KMS-11 (cell line): ENCODE measurements at regions not wholly inside any gene's neighbourhood (a gene's known extent, or its start where the extent isn't known, plus 50 kb on each side); places are given as distances from the start of the nearest gene placed in this dataset.

ENCODE experiments used
- H2AFZ ChIP-seq: fragments of 200-600 bp; sonication (generic); 2 replicates; pipeline ENCODE4 v1.6.1; 2016; ENCODE audit warnings: antibody characterized with exemption, mixed run types, low read depth
- H3K27ac ChIP-seq: fragments of 200-600 bp; sonication (generic); 2 replicates; pipeline ENCODE4 v1.6.1; 2016; ENCODE audit warnings: mild to moderate bottlenecking, mixed run types
- H3K27me3 ChIP-seq: fragments of 200-600 bp; sonication (generic); 2 replicates; pipeline ENCODE4 v1.6.1; 2017; ENCODE audit warnings: mild to moderate bottlenecking, low read depth, mixed run types, moderate library complexity; ENCODE audit not compliant: insufficient read depth
- H3K36me3 ChIP-seq: fragments of 200-600 bp; sonication (generic); 2 replicates; pipeline ENCODE4 v1.6.1; 2017; ENCODE audit warnings: mild to moderate bottlenecking, mixed run types; ENCODE audit not compliant: insufficient read depth
- H3K4me1 ChIP-seq: fragments of 200-600 bp; sonication (generic); 2 replicates; pipeline ENCODE4 v1.6.1; 2016; ENCODE audit warnings: mild to moderate bottlenecking, low read depth, mixed run types; ENCODE audit not compliant: poor library complexity, severe bottlenecking
- H3K4me2 ChIP-seq: fragments of 200-600 bp; sonication (generic); 2 replicates; pipeline ENCODE4 v1.7.0; 2016; ENCODE audit warnings: mild to moderate bottlenecking, mixed run types
- H3K4me3 ChIP-seq: fragments of 200-600 bp; sonication (generic); IDR thresholded peaks from 2 replicates; pipeline ENCODE4 v1.6.1; 2017; ENCODE audit warnings: low read depth, low read length, mixed read lengths; ENCODE audit not compliant: insufficient read depth
- H3K79me2 ChIP-seq: fragments of 200-600 bp; sonication (generic); 2 replicates; pipeline ENCODE4 v1.6.1; 2016; ENCODE audit warnings: low read depth, mixed run types; ENCODE audit not compliant: insufficient read depth
- H3K9ac ChIP-seq: fragments of 200-600 bp; sonication (generic); 2 replicates; pipeline ENCODE4 v1.6.1; 2016; ENCODE audit warnings: mild to moderate bottlenecking, mixed run types
- H4K20me1 ChIP-seq: fragments of 200-600 bp; sonication (generic); 2 replicates; pipeline ENCODE4 v1.6.1; 2016; ENCODE audit warnings: mild to moderate bottlenecking, mixed run types; ENCODE audit not compliant: insufficient read depth
- TF ChIP-seq, protein P1 (sequence below): fragments of 200-600 bp; sonication (generic); conservative IDR thresholded peaks from 2 replicates; pipeline ENCODE4 v1.6.1; 2017; ENCODE audit warnings: low read depth, mild to moderate bottlenecking, antibody characterized with exemption, low read length, moderate library complexity, mixed read lengths

- no peaks in the 10 kb centered on the region for H3K79me2 ChIP-seq
- TF ChIP-seq, protein P1, sequence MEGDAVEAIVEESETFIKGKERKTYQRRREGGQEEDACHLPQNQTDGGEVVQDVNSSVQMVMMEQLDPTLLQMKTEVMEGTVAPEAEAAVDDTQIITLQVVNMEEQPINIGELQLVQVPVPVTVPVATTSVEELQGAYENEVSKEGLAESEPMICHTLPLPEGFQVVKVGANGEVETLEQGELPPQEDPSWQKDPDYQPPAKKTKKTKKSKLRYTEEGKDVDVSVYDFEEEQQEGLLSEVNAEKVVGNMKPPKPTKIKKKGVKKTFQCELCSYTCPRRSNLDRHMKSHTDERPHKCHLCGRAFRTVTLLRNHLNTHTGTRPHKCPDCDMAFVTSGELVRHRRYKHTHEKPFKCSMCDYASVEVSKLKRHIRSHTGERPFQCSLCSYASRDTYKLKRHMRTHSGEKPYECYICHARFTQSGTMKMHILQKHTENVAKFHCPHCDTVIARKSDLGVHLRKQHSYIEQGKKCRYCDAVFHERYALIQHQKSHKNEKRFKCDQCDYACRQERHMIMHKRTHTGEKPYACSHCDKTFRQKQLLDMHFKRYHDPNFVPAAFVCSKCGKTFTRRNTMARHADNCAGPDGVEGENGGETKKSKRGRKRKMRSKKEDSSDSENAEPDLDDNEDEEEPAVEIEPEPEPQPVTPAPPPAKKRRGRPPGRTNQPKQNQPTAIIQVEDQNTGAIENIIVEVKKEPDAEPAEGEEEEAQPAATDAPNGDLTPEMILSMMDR, result no peak
- no peak overlapping the region for H3K27ac ChIP-seq
- H4K20me1 ChIP-seq, result no peaks in the 10 kb centered on the region
- no peaks in the 10 kb centered on the region for H3K4me1 ChIP-seq
- no peaks in the 10 kb centered on the region for H3K36me3 ChIP-seq
- H3K9ac ChIP-seq, result no peak overlapping the region
- no peak overlapping the region for H3K4me3 ChIP-seq
- no peak overlapping the region for H3K4me2 ChIP-seq
- no peak overlapping the region for H2AFZ ChIP-seq
- H3K27me3 ChIP-seq, result no peaks in the 10 kb centered on the region
Observed at GRCh38 chr7:51774178-51774577, 457.6 kb upstream of the COBL start.

- Histone ChIP-seq H3K27me3 (no peaks in the 10 kb centered on the region), H4K20me1 (no peaks in the 10 kb centered on the region), H3K9ac (no peak overlapping the region), H3K36me3 (no peaks in the 10 kb centered on the region), H3K79me2 (no peaks in the 10 kb centered on the region), H3K27ac (no peak overlapping the region), H3K4me2 (no peak overlapping the region), H3K4me3 (no peak overlapping the region), H3K4me1 (no peaks in the 10 kb centered on the region), H2AFZ (no peak overlapping the region)
- TF ChIP-seq, protein P1, result no peak
Observed at GRCh38 chr7:51772190-51772589, 455.6 kb upstream of the COBL start.

GRCh38 chr7:51764976-51765375, 448.4 kb upstream of the COBL start:
- Histone ChIP-seq H3K4me2 (no peak overlapping the region), H2AFZ (no peak overlapping the region), H3K27me3 (no peaks in the 10 kb centered on the region), H4K20me1 (no peaks in the 10 kb centered on the region), H3K4me1 (no peaks in the 10 kb centered on the region), H3K4me3 (no peak overlapping the region), H3K27ac (no peak overlapping the region), H3K9ac (no peak overlapping the region), H3K79me2 (no peaks in the 10 kb centered on the region), H3K36me3 (no peaks in the 10 kb centered on the region)
- TF ChIP-seq, protein P1, result no peak

DNA sequence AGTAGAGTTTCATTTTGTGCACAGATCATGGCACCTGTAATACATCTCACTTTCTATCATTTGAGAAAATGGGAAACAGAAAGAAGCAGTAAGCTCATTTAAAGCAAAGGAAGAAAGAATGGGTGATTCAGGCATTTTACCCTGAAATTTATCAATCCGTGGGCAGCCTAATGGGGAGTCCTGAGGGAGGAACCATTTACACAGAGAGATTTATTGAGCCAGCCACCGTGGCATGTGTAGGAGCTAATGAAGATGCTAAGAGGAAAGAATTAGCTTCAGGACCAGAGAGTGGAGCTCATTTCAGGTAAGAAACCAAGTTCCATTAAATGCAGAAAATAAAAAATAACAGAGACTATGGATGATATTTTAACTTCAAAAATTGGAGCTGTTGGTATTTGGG, 443.4 kb upstream of the COBL start:
- no peaks in the 10 kb centered on the region for H3K36me3 ChIP-seq
- no peak overlapping the region for H3K4me3 ChIP-seq
- H2AFZ ChIP-seq, result no peak overlapping the region
- no peaks in the 10 kb centered on the region for H3K27me3 ChIP-seq
- H3K4me1 ChIP-seq, result no peaks in the 10 kb centered on the region
- no peaks in the 10 kb centered on the region for H4K20me1 ChIP-seq
- TF ChIP-seq, protein P1, result no peak
- no peak overlapping the region for H3K27ac ChIP-seq
- H3K9ac ChIP-seq, result no peak overlapping the region
- no peak overlapping the region for H3K4me2 ChIP-seq
- no peaks in the 10 kb centered on the region for H3K79me2 ChIP-seq

GRCh38 chr7:51757960-51758359, 441.4 kb upstream of the COBL start:
- H2AFZ ChIP-seq, result no peak overlapping the region
- no peaks in the 10 kb centered on the region for H3K27me3 ChIP-seq
- no peaks in the 10 kb centered on the region for H3K79me2 ChIP-seq
- H3K27ac ChIP-seq, result no peak overlapping the region
- H3K36me3 ChIP-seq, result no peaks in the 10 kb centered on the region
- H4K20me1 ChIP-seq, result no peaks in the 10 kb centered on the region
- H3K4me1 ChIP-seq, result no peaks in the 10 kb centered on the region
- H3K4me2 ChIP-seq, result no peak overlapping the region
- no peak overlapping the region for H3K4me3 ChIP-seq
- TF ChIP-seq, protein P1, result no peak
- H3K9ac ChIP-seq, result no peak overlapping the region
